Smooth muscle cell (in vitro differentiated cells): ENCODE measurements at regions not wholly inside any gene's neighbourhood (a gene's known extent, or its start where the extent isn't known, plus 50 kb on each side); places are given as distances from the start of the nearest gene placed in this dataset.

ENCODE experiments used
- DNase-seq: peaks from one replicate; lab custom pipeline; 2025; ENCODE audit not compliant: unreplicated experiment; lab: John Stamatoyannopoulos, UW
- H2AFZ ChIP-seq: fragments of 200-600 bp; sonication (generic); 2 replicates; pipeline ENCODE4 v1.6.0; 2016; ENCODE audit warnings: antibody characterized with exemption, low read depth, mild to moderate bottlenecking
- H3F3A ChIP-seq: fragments of 200-600 bp; sonication (generic); 2 replicates; pipeline ENCODE4 v1.6.0; 2017; ENCODE audit warnings: antibody characterized with exemption, low read depth
- H3K27ac ChIP-seq: fragments of 200-600 bp; sonication (generic); 2 replicates; pipeline ENCODE4 v1.5.1; 2016; ENCODE audit warnings: low read depth, mild to moderate bottlenecking
- H3K27me3 ChIP-seq: fragments of 200-600 bp; sonication (generic); 2 replicates; pipeline ENCODE4 v1.6.1; 2016; ENCODE audit warnings: low read depth, mild to moderate bottlenecking
- H3K36me3 ChIP-seq: fragments of 200-600 bp; sonication (generic); 2 replicates; pipeline ENCODE4 v1.5.1; 2016; ENCODE audit warnings: low read depth
- H3K4me1 ChIP-seq: fragments of 200-600 bp; sonication (generic); 2 replicates; pipeline ENCODE4 v1.5.1; 2016; ENCODE audit warnings: low read depth
- H3K4me2 ChIP-seq: fragments of 200-600 bp; sonication (generic); 2 replicates; pipeline ENCODE4 v1.6.0; 2016; ENCODE audit warnings: mild to moderate bottlenecking
- H3K4me3 ChIP-seq: fragments of 200-600 bp; sonication (generic); 2 replicates; pipeline ENCODE4 v1.5.1; 2016; ENCODE audit warnings: mild to moderate bottlenecking
- H3K79me2 ChIP-seq: fragments of 200-600 bp; sonication (generic); 2 replicates; pipeline ENCODE4 v1.6.0; 2016; ENCODE audit warnings: low read depth, mild to moderate bottlenecking
- H3K9ac ChIP-seq: fragments of 200-600 bp; sonication (generic); 2 replicates; pipeline ENCODE4 v1.6.0; 2016; ENCODE audit warnings: low read depth
- H3K9me3 ChIP-seq: fragments of 200-600 bp; sonication (generic); replicated peaks from 2 replicates; pipeline ENCODE4 v1.5.1; 2016; ENCODE audit warnings: low read depth
- H4K20me1 ChIP-seq: fragments of 200-600 bp; sonication (generic); 2 replicates; pipeline ENCODE4 v1.6.0; 2016; ENCODE audit warnings: low read depth
- WGBS: methylation state at CpG from one replicate; pipeline ENCODE4 v1.1.7; 2016; ENCODE audit warnings: low lambda C conversion rate; 5-methylcytosine and 5-hydroxymethylcytosine counted together
- TF ChIP-seq, protein P1 (sequence below): fragments of 200-600 bp; sonication (generic); IDR thresholded peaks from 2 replicates; pipeline ENCODE4 v1.5.1; 2017; ENCODE audit warnings: borderline replicate concordance, mild to moderate bottlenecking, antibody characterized with exemption; ENCODE audit not compliant: insufficient read depth, poor library complexity, severe bottlenecking

DNA sequence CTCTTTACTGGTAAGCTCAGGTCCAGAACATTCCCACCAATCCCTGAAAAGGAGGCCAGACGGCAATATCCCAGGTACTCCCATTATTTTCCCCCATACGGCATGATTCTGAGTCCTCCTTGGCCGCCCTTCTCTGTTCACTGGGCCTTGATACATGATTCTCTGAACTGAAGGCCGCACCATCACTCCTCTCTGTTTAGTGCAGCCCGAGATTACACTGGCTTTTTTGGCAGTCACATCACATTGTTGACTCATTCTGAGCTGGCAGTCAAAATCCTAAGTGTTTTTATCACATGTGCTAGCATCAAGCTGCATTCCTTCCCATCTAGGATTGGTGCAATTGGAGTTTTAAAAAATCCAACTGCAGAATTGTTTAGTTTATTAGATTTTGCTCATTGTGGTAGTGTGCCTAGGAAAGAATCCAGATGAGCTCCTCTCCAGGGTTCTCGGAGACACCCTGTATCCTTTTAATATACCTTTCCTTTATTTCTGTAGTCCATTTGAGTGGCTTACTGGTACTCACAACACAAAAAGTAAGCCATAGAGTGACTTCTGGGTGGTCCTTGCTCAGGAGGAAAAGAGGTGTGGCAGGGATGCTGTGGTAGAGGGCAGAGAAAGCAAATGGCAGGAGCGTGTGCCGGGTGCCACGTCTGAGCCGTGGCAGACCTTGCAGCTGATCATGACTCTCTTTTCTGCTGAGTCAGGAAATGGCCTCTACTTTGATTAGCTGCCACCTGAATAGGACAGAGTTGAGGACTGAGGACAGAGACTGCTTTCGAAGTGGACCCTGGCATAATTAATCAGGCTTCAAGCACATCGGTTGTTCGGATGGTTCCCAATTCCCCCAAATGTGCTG, 121.1 kb upstream of the IL12B start:
- TF ChIP-seq, protein P1, sequence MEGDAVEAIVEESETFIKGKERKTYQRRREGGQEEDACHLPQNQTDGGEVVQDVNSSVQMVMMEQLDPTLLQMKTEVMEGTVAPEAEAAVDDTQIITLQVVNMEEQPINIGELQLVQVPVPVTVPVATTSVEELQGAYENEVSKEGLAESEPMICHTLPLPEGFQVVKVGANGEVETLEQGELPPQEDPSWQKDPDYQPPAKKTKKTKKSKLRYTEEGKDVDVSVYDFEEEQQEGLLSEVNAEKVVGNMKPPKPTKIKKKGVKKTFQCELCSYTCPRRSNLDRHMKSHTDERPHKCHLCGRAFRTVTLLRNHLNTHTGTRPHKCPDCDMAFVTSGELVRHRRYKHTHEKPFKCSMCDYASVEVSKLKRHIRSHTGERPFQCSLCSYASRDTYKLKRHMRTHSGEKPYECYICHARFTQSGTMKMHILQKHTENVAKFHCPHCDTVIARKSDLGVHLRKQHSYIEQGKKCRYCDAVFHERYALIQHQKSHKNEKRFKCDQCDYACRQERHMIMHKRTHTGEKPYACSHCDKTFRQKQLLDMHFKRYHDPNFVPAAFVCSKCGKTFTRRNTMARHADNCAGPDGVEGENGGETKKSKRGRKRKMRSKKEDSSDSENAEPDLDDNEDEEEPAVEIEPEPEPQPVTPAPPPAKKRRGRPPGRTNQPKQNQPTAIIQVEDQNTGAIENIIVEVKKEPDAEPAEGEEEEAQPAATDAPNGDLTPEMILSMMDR = no peak
- no peak overlapping the region for H3K4me2 ChIP-seq
- no peak overlapping the region for H2AFZ ChIP-seq
- no peaks in the 10 kb centered on the region for H3K4me1 ChIP-seq
- 67% methylated on average over 13 of the region's 13 CpGs for WGBS
- peak overlapping the region; percentile 17 for H3K27ac ChIP-seq
- no peak overlapping the region for H3K4me3 ChIP-seq
- H4K20me1 ChIP-seq = no peaks in the 10 kb centered on the region
- no peaks in the 10 kb centered on the region for H3K79me2 ChIP-seq
- DNase-seq = no peak
- H3K36me3 ChIP-seq = no peaks in the 10 kb centered on the region
- no peaks in the 10 kb centered on the region for H3F3A ChIP-seq
- no peaks in the 10 kb centered on the region for H3K27me3 ChIP-seq
- no peaks in the 10 kb centered on the region for H3K9me3 ChIP-seq
- H3K9ac ChIP-seq = no peak overlapping the region

DNA sequence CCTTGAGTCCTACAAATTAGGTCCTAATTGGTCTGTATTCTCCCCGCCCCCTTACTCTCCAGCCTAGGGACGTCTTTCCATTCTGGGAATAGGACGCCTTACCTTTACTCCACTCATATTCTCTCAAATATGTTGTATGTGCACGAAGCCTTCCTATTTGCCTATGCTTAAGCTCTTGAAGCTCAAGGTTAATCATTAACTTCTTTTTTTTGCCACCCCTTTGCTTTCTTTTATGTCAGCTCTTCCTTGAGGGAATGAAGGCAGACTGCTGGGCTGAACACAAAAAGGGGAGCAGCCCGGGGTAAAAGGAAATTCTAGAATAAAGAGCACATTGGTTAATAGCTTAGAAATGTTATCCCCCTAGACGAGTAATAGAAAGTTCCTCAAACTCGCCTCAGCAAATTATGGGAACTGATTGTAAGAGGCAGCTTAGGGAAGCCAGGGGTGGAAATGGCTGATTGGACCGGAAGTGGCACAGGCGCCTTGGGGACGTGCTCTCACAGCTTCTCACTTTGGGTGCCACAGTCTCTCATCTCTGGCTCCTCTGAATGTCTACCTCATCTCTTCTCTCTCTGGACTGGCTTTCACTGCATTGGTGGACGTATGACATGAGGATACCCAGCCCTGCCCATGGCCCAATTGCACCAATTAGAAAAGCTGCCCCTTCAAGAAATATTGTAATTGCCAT, 122.3 kb upstream of the IL12B start:
- 97% methylated on average over 11 of the region's 11 CpGs for WGBS
- TF ChIP-seq, protein P1 = no peak

DNA sequence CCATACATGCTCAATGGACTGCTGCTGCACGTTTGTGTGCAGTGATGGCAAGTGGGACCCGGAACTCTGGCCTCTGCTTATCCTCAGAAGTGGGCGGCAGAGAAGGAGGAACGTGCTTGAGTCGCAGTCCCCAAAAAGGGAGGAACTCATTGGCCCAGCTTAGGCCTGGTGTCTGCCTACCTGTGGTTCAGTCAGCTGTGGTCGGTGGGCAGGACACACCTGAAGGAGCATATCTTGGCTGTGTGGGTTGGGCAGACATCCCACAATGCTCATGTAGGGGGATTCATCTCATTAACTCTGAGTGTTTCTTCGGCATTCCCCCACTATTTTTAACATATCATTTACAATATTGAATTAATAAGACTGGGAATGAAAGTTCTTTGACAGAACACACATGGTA, 122.9 kb upstream of the IL12B start:
- no peaks in the 10 kb centered on the region for H3K9me3 ChIP-seq
- DNase-seq = no peak
- no peak overlapping the region for H3K27ac ChIP-seq
- H2AFZ ChIP-seq = no peak overlapping the region
- H3K9ac ChIP-seq = no peak overlapping the region
- no peak overlapping the region for H3K4me3 ChIP-seq
- TF ChIP-seq, protein P1 = no peak
- H3K4me2 ChIP-seq = no peak overlapping the region
- H3K4me1 ChIP-seq = no peaks in the 10 kb centered on the region
- no peaks in the 10 kb centered on the region for H3K27me3 ChIP-seq
- H3K36me3 ChIP-seq = no peaks in the 10 kb centered on the region
- no peaks in the 10 kb centered on the region for H3K79me2 ChIP-seq
- no peaks in the 10 kb centered on the region for H4K20me1 ChIP-seq
- WGBS = 86% methylated on average over 7 of the region's 7 CpGs
- no peaks in the 10 kb centered on the region for H3F3A ChIP-seq

More for the DNA sequence above, 122.3 kb upstream of the IL12B start:
- no peaks in the 10 kb centered on the region for H3K9me3 ChIP-seq
- H3F3A ChIP-seq = no peaks in the 10 kb centered on the region
- H3K36me3 ChIP-seq = no peaks in the 10 kb centered on the region
- no peaks in the 10 kb centered on the region for H4K20me1 ChIP-seq
- H3K27me3 ChIP-seq = no peaks in the 10 kb centered on the region
- no peak overlapping the region for H3K27ac ChIP-seq
- H3K79me2 ChIP-seq = no peaks in the 10 kb centered on the region
- no peak overlapping the region for H3K4me2 ChIP-seq
- H3K4me1 ChIP-seq = no peaks in the 10 kb centered on the region
- no peak overlapping the region for H3K9ac ChIP-seq
- H2AFZ ChIP-seq = no peak overlapping the region
- no peak for DNase-seq
- H3K4me3 ChIP-seq = no peak overlapping the region
